ENCODE measurements at regions not wholly inside any gene's neighbourhood (a gene's known extent, or its start where the extent isn't known, plus 50 kb on each side); places are given as distances from the start of the nearest gene placed in this dataset.

GRCh38 chr2:34547900-34548299 lies 948.8 kb upstream of the FAM98A start:
- Histone ChIP-seq H3K9me3 (ENCODE audit: control insufficient read depth in 4 of 4, low read length in 3 of 4) (no peaks in the 10 kb centered on the region), H3K4me1 (ENCODE audit: control insufficient read depth in 4 of 4, insufficient read depth in 4 of 4, low read length in 3 of 4) (no peaks in the 10 kb centered on the region), H3K9ac (ENCODE audit: low read depth in 1 of 2, low read length in 2 of 2) (no peak overlapping the region), H3K36me3 (ENCODE audit: control insufficient read depth in 4 of 4, insufficient read depth in 3 of 4, low read depth in 1 of 4, low read length in 3 of 4) (no peaks in the 10 kb centered on the region), H3K27ac (ENCODE audit: low read depth in 1 of 2, low read length in 2 of 2) (no peak overlapping the region), H3K4me3 (ENCODE audit: low read depth in 1 of 3, low read length in 3 of 3) (no peak overlapping the region), H3K27me3 (ENCODE audit: control insufficient read depth in 4 of 4, insufficient read depth in 4 of 4, low read length in 3 of 4) (no peaks in the 10 kb centered on the region)
- DNase-seq (ENCODE audit: low spot score), result no peak
- 49% methylated on average over 3 of the region's 3 CpGs for WGBS
- TF ChIP-seq HNF4G (IDR thresholded peaks at IDR 0.05) (no peak), CTCF (IDR thresholded peaks at IDR 0.05; ENCODE audit: low read depth, low read length, missing input control) (no peak), TAF1 (conservative IDR thresholded peaks at IDR 0.05) (no peak), RAD21 (IDR thresholded peaks at IDR 0.05) (no peak), REST (IDR thresholded peaks at IDR 0.05) (no peak), RXRA (IDR thresholded peaks at IDR 0.05) (no peak)

- Histone ChIP-seq H3K9ac (ENCODE audit: low read depth in 1 of 2, low read length in 2 of 2) (no peak overlapping the region), H3K4me3 (ENCODE audit: low read depth in 1 of 3, low read length in 3 of 3) (no peak overlapping the region), H3K9me3 (ENCODE audit: control insufficient read depth in 4 of 4, low read length in 3 of 4) (no peaks in the 10 kb centered on the region), H3K36me3 (ENCODE audit: control insufficient read depth in 4 of 4, insufficient read depth in 3 of 4, low read depth in 1 of 4, low read length in 3 of 4) (no peaks in the 10 kb centered on the region), H3K27me3 (ENCODE audit: control insufficient read depth in 4 of 4, insufficient read depth in 4 of 4, low read length in 3 of 4) (no peaks in the 10 kb centered on the region), H3K27ac (ENCODE audit: low read depth in 1 of 2, low read length in 2 of 2) (no peak overlapping the region), H3K4me1 (ENCODE audit: control insufficient read depth in 4 of 4, insufficient read depth in 4 of 4, low read length in 3 of 4) (no peaks in the 10 kb centered on the region)
- 66% methylated on average over 4 of the region's 4 CpGs for WGBS
- TF ChIP-seq YY1 (IDR thresholded peaks at IDR 0.05) (no peak), REST (IDR thresholded peaks at IDR 0.05) (no peak), FOXA1 (IDR thresholded peaks at IDR 0.05) (no peak), RXRA (IDR thresholded peaks at IDR 0.05) (no peak), RAD21 (IDR thresholded peaks at IDR 0.05) (no peak), CTCF (IDR thresholded peaks at IDR 0.05; ENCODE audit: low read depth, low read length, missing input control) (no peak), HNF4G (IDR thresholded peaks at IDR 0.05) (no peak), HNF4A (conservative IDR thresholded peaks at IDR 0.05) (no peak), SP1 (IDR thresholded peaks at IDR 0.05) (no peak), GABPA (IDR thresholded peaks at IDR 0.05 in 1 of 2, conservative IDR thresholded peaks at IDR 0.05 in 1 of 2) (no peak), FOXA2 (IDR thresholded peaks at IDR 0.05) (no peak), NR2F2 (IDR thresholded peaks at IDR 0.05) (no peak), MAX (IDR thresholded peaks at IDR 0.05) (no peak), JUND (IDR thresholded peaks at IDR 0.05) (no peak), TAF1 (conservative IDR thresholded peaks at IDR 0.05) (no peak), EGR1 (IDR thresholded peaks at IDR 0.05; ENCODE audit: low read depth in 2 of 2) (no peak)
- TF ChIP-seq, protein P1, sequence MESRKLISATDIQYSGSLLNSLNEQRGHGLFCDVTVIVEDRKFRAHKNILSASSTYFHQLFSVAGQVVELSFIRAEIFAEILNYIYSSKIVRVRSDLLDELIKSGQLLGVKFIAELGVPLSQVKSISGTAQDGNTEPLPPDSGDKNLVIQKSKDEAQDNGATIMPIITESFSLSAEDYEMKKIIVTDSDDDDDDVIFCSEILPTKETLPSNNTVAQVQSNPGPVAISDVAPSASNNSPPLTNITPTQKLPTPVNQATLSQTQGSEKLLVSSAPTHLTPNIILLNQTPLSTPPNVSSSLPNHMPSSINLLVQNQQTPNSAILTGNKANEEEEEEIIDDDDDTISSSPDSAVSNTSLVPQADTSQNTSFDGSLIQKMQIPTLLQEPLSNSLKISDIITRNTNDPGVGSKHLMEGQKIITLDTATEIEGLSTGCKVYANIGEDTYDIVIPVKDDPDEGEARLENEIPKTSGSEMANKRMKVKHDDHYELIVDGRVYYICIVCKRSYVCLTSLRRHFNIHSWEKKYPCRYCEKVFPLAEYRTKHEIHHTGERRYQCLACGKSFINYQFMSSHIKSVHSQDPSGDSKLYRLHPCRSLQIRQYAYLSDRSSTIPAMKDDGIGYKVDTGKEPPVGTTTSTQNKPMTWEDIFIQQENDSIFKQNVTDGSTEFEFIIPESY (IDR thresholded peaks at IDR 0.05), result no peak
- TF ChIP-seq, protein P2, sequence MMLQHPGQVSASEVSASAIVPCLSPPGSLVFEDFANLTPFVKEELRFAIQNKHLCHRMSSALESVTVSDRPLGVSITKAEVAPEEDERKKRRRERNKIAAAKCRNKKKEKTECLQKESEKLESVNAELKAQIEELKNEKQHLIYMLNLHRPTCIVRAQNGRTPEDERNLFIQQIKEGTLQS (IDR thresholded peaks at IDR 0.05), result no peak
- no peak for DNase-seq (ENCODE audit: low spot score)
Observed at GRCh38 chr2:34547340-34547739, 948.2 kb upstream of the FAM98A start.
